Testis (tissue), 2 donors: ENCODE measurements at regions not wholly inside any gene's neighbourhood (a gene's known extent, or its start where the extent isn't known, plus 50 kb on each side); places are given as distances from the start of the nearest gene placed in this dataset.

Source experiments
- POLR2A ChIP-seq: fragments of 450-650 bp; IDR thresholded peaks from one replicate; pipeline ENCODE4 v1.6.1; 2017; ENCODE audit warnings: antibody characterized with exemption, mild to moderate bottlenecking, moderate library complexity
- TF ChIP-seq, protein P1 (sequence below), 3 experiments: fragments of 450-650 bp in 2 of 3; fragments of 200-600 bp in 1 of 3; sonication (generic) in 1 of 3; IDR thresholded peaks; one replicate each; pipeline ENCODE4 v1.5.1; 2016 to 2019; ENCODE audit warnings: antibody characterized with exemption in 3 of 3, mild to moderate bottlenecking in 2 of 3, moderate library complexity in 1 of 3

DNA sequence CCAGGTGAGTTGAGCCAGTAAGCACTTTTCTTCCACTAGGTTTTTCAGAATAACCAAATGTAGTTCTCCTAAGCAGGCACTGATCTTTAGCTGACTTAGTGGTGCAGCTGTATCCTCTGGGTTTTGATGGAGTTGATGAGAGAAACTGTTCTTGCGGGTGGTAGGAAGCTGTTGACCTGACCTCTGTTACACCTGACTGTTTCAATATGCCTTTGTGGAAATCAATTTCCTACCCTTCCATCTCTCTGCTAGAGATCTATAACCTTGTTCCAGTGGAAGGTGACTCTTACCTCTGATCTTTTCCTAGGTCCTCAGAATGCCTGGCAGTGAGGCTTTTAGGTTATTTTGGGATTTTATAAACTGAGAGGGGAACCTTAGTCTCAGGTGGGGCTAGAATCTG is 51.6 kb upstream of the MACF1 start:
- TF ChIP-seq POLR2A: no peak
- TF ChIP-seq, protein P1, sequence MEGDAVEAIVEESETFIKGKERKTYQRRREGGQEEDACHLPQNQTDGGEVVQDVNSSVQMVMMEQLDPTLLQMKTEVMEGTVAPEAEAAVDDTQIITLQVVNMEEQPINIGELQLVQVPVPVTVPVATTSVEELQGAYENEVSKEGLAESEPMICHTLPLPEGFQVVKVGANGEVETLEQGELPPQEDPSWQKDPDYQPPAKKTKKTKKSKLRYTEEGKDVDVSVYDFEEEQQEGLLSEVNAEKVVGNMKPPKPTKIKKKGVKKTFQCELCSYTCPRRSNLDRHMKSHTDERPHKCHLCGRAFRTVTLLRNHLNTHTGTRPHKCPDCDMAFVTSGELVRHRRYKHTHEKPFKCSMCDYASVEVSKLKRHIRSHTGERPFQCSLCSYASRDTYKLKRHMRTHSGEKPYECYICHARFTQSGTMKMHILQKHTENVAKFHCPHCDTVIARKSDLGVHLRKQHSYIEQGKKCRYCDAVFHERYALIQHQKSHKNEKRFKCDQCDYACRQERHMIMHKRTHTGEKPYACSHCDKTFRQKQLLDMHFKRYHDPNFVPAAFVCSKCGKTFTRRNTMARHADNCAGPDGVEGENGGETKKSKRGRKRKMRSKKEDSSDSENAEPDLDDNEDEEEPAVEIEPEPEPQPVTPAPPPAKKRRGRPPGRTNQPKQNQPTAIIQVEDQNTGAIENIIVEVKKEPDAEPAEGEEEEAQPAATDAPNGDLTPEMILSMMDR (IDR thresholded peaks at IDR 0.05): no peak
